ENCODE measurements at regions not wholly inside any gene's neighbourhood (a gene's known extent, or its start where the extent isn't known, plus 50 kb on each side); places are given as distances from the start of the nearest gene placed in this dataset.

GRCh38 chrX:16488959-16489358 lies 161.0 kb upstream of the S100G start:
- DNase-seq (ENCODE audit: low read depth in 2 of 2, low spot score in 1 of 2), result no peak

GRCh38 chrX:16491461-16491860 lies 158.5 kb upstream of the S100G start:
- no peak for DNase-seq (ENCODE audit: low read depth in 2 of 2, low spot score in 1 of 2)

GRCh38 chrX:16496175-16496574 lies 153.8 kb upstream of the S100G start:
- DNase-seq (ENCODE audit: low read depth in 2 of 2, low spot score in 1 of 2), result no peak

GRCh38 chrX:16511796-16512776 lies 137.9 kb upstream of the S100G start:
- DNase-seq (ENCODE audit: low read depth in 2 of 2, low spot score in 1 of 2), result no peak

- no peak for DNase-seq (ENCODE audit: low read depth in 2 of 2, low spot score in 1 of 2)
Observed at GRCh38 chrX:16516232-16516876, 133.6 kb upstream of the S100G start.

- DNase-seq (ENCODE audit: low read depth in 2 of 2, low spot score in 1 of 2), result no peak
Observed at GRCh38 chrX:16517039-16517605, 132.8 kb upstream of the S100G start.

- no peak for DNase-seq (ENCODE audit: low read depth in 2 of 2, low spot score in 1 of 2)
Observed at GRCh38 chrX:16518131-16518530, 131.8 kb upstream of the S100G start.

GRCh38 chrX:16524316-16524715 lies 125.6 kb upstream of the S100G start:
- no peak for DNase-seq (ENCODE audit: low read depth in 2 of 2, low spot score in 1 of 2)

GRCh38 chrX:16526003-16526402 lies 124.0 kb upstream of the S100G start:
- no peak for DNase-seq (ENCODE audit: low read depth in 2 of 2, low spot score in 1 of 2)

- DNase-seq (ENCODE audit: low read depth in 2 of 2, low spot score in 1 of 2), result no peak
Observed at GRCh38 chrX:16528620-16529019, 121.3 kb upstream of the S100G start.
